ENCODE measurements at regions not wholly inside any gene's neighbourhood (a gene's known extent, or its start where the extent isn't known, plus 50 kb on each side); places are given as distances from the start of the nearest gene placed in this dataset.

DNA sequence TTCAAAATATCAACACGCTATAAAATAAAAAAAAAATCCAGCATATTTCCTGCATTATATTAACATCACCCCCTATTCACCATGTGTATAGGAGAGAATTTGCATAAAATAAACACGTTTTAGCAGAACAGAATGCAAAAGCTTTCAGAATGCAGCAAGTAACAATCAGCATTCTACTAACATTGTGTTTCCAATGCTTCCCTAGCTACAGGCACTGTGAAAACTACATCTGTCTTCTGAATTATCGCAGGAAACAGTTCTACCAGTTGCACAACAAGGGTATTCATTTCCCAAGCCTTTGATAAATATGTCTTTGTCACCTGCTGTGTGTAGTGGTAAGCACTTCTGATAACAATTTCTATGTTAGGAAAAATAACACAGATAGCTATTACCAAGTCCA, 1015.8 kb downstream of the CDH18 start:
- TF ChIP-seq POLR2A (conservative IDR thresholded peaks at IDR 0.05) (no peak), SMC3 (conservative IDR thresholded peaks at IDR 0.05; ENCODE audit: insufficient read depth, low read depth, low read length) (no peak), BACH1 (tag; IDR thresholded peaks at IDR 0.05) (no peak), CTCF (IDR thresholded peaks at IDR 0.05 in 2 of 3, conservative IDR thresholded peaks at IDR 0.05 in 1 of 3; ENCODE audit: insufficient read depth in 2 of 3, low read depth in 1 of 3, low read length in 3 of 3) (no peak), PRDM10 (IDR thresholded peaks at IDR 0.05; ENCODE audit: partially characterized antibody) (no peak), SOX6 (IDR thresholded peaks at IDR 0.05) (no peak), COPS2 (conservative IDR thresholded peaks at IDR 0.05) (no peak), BRF2 (IDR thresholded peaks at IDR 0.05; ENCODE audit: borderline replicate concordance, insufficient read depth, insufficient read length) (no peak), EZH2 (IDR thresholded peaks at IDR 0.05; ENCODE audit: borderline replicate concordance, low read depth, low read length) (no peak), GABPA (tag; conservative IDR thresholded peaks at IDR 0.05; ENCODE audit: low read depth) (no peak), NFXL1 (CRISPR knock-in tag; IDR thresholded peaks at IDR 0.05) (no peak), MAFG (tag; conservative IDR thresholded peaks at IDR 0.05) (no peak), SLC30A9 (CRISPR knock-in tag; IDR thresholded peaks at IDR 0.05) (no peak)
